ENCODE measurements at regions not wholly inside any gene's neighbourhood (a gene's known extent, or its start where the extent isn't known, plus 50 kb on each side); places are given as distances from the start of the nearest gene placed in this dataset.

- TF ChIP-seq ZNF274 (IDR thresholded peaks at IDR 0.05; ENCODE audit: low read depth, low read length) (no peak), SUZ12 (IDR thresholded peaks at IDR 0.05; ENCODE audit: extremely low read depth, insufficient read depth, insufficient read length) (no peak)
These were observed 98.2 kb downstream of the FAM204A start for GRCh38 chr10:118243907-118244306.
